ENCODE measurements at regions not wholly inside any gene's neighbourhood (a gene's known extent, or its start where the extent isn't known, plus 50 kb on each side); places are given as distances from the start of the nearest gene placed in this dataset.

- no peak for DNase-seq
Observed at GRCh38 chr4:130080872-130081451, 985.0 kb downstream of the C4orf33 start.

- DNase-seq, result no peak
Observed at GRCh38 chr4:130090427-130090826, 994.5 kb downstream of the C4orf33 start.

GRCh38 chr4:130092187-130093015 lies 996.4 kb downstream of the C4orf33 start:
- DNase-seq, result no peak

- DNase-seq, result no peak
Observed at GRCh38 chr4:130099105-130099504, 1003.2 kb downstream of the C4orf33 start.

GRCh38 chr4:130110189-130110588 lies 1014.2 kb downstream of the C4orf33 start:
- DNase-seq, result no peak

DNA sequence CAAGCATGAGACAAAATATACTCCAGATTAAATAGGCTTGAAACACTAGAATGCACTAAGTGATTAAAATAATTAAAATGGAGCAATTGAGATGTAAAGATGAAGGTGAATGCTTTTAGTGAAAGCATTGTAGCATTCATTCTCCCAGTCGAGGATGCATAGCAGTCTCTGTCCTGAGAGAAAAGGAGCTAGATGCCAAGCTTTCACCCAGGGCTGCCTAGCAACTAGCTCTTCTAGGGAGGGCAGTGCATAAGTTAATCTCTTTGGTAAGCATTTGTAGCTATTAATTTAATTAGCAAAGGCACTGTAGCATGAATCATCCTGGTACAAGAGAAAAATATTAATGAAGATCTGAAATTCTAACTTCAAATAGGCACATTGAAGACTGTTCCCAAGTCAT lies 1014.8 kb downstream of the C4orf33 start:
- no peak for DNase-seq

GRCh38 chr4:130124066-130124465 lies 1028.1 kb downstream of the C4orf33 start:
- DNase-seq, result no peak

- no peak for DNase-seq
Observed at GRCh38 chr4:130125467-130125866, 1029.5 kb downstream of the C4orf33 start.

DNA sequence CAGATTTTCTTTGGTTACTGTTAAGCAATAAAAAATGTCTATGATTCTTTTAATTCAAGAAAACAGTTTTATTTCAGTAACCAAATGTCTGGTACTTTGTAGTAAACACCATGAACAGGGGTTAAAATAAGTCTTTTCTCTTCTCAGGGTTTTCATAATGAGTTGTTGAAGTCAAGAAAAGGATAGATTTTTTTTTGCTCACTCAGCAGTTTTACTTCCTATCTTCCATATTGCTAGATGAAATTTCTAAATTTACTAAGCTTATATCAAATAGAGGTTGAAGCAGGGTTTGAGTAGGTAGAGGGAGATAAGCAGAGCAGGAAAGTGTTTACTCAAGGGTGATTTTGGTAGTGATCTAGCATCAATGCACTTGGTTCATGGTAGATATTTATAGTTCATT lies 1031.3 kb downstream of the C4orf33 start:
- DNase-seq, result no peak

GRCh38 chr4:130131536-130131935 lies 1035.6 kb downstream of the C4orf33 start:
- DNase-seq, result no peak

DNA sequence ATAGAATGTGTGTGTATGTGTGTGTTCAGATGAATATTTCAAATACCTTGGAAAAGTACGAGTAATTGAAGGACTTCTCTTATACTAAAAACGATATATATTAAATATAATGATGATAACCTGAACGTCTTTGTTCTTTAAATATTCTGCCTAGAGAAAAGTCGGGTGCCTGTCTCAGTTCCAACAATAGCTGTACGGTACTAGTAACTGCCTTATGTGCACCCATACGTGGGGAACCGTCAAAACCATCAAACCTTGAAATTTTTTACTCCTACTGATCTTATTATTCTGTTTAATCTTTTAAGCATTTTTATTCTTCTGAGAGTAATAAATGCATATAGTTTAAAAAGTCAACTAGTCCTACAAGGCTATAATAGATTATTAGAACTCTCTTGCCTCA lies 1045.7 kb downstream of the C4orf33 start:
- no peak for DNase-seq

DNA sequence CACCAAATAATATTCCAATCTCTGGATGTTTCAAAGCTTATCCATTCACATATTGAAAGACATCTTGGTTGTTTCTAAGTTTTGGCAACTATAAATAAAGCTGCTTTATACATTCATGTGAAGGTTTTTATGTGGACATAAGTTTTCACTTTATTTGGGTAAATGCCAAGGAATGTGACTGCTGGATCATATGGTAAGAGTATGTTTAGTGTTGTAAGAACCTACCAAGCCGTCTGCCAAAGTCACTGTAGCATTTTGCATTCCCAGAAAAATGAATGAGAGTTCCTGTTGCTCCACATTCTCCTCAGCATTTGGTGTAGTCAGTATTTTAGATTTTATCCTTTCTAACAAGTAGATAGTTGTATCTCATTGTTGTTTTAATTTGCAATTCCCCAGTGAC lies 1047.7 kb downstream of the C4orf33 start:
- DNase-seq, result no peak

GRCh38 chr4:130146773-130147172 lies 1050.8 kb downstream of the C4orf33 start:
- no peak for DNase-seq

DNA sequence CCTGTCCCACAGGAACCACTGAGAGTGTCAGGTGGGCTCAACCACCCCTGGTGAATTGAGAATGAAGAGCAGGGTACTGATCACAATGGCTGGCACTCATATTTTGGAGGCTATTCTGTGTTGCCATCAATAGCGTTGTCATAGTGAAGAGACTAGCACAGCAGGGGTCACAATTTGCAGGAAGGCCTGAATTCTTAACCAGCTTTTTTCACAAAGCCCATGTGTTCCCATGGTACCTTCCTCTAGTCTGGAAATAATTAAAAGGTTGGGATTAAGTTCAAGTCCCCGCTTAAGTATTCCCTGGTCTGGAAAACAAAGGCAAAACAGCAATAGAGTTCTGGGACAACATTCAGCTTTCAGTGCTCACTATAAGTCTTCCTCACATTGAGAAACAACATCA lies 1051.7 kb downstream of the C4orf33 start:
- DNase-seq, result no peak

DNA sequence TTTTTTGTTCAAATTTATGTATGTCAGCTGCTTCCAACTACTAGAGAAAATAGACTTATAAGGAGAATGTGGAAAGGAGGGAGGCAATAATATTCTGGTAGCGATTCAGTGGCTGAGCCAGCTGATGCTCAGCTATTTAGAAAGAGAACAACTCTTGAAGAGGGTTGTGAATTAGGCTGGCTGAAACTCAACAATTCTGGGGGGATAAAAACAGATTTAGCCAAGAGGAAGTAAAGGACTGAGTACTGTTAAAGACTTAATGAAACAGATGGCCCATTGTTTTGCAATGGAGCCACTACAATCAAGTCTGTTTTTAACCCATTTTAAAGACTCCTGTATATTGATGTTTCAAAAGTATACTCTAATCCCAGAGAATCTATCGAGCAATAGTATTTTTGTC lies 1058.9 kb downstream of the C4orf33 start:
- no peak for DNase-seq

DNA sequence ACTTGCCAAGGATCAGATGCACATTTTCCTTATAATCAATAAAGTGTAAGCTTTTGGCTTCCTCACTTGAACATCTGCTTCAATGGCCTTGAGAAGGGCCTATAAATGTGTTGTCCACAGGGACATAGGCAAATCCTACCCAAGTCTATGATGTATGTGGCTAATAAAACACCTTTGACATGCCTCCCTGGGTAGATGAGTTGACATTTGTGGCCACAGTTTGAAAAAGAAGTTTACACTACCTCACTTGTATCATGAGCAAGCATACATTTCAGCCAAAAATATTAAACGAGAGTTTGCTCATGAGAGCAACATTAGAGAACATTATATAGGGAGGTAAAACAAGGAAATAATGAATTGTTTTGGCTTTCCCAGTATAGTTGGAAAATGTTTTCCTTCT lies 1067.7 kb downstream of the C4orf33 start:
- no peak for DNase-seq

DNA sequence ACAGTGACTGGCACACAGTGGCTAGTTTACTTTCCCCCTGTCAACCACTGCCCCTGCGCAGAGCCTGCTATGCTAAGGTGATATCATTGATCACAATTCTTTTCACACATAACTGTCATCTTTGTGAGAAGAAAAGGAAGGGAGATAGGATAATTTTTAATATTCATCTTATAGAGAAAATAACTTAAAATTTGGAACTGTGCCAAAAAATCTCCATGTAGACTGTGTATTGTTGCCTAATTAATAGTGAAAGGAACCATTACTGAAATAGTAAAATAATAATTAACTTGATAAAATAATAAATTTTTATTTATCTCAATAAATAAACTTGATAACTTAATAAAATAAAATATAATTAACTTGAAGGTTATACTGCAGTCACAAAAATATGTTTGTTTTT lies 1069.4 kb downstream of the C4orf33 start:
- no peak for DNase-seq

- no peak for DNase-seq
Observed at GRCh38 chr4:130172156-130172555, 1076.2 kb downstream of the C4orf33 start.

GRCh38 chr4:130178106-130178505 lies 1082.2 kb downstream of the C4orf33 start:
- DNase-seq, result no peak

GRCh38 chr4:130183096-130183495 lies 1087.1 kb downstream of the C4orf33 start:
- DNase-seq, result no peak

GRCh38 chr4:130183766-130184165 lies 1087.8 kb downstream of the C4orf33 start:
- DNase-seq, result no peak

- DNase-seq, result no peak
Observed at GRCh38 chr4:130185123-130185522, 1089.2 kb downstream of the C4orf33 start.

- DNase-seq, result no peak
Observed at GRCh38 chr4:130186931-130187330, 1091.0 kb downstream of the C4orf33 start.

DNA sequence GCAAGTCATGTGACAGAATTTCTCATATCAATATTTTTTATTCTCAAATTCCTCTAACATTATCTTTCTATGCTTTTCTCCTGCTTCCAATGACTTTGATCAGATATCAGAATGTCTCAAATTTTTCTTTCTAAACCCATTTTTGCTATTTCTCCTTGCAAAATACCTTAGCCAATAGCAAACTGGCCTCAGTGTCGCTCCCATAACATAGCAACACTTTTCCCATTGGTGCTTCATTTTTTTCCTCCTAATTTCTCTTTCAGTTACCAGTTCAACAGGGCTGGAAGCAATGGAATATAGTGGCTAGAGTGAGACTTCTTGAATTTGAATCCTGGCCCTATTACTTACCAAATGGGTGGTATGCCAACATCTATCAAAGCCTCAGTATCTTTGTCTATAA lies 1091.6 kb downstream of the C4orf33 start:
- DNase-seq, result no peak

- no peak for DNase-seq
Observed at GRCh38 chr4:130192787-130193186, 1096.8 kb downstream of the C4orf33 start.
